K562 (cell line): ENCODE measurements at regions not wholly inside any gene's neighbourhood (a gene's known extent, or its start where the extent isn't known, plus 50 kb on each side); places are given as distances from the start of the nearest gene placed in this dataset.

Experiments
- ATAC-seq: fragments of 200-7000 bp; cut with Tn5 transposase; 3 replicates; pipeline ENCODE4 v1.9.1; 2020; ENCODE audit warnings: moderate library complexity
- BruUV-seq: library from RNA; stranded (reverse); fragments of 400-500 nt; replicated peaks from 2 replicates; lab custom pipeline; 2021; lab: Mats Ljungman, UMichigan
- CTCF ChIA-PET: fragments of 300-600 bp; formaldehyde crosslinking; extraction: SDS; loops from one replicate; lab custom pipeline; 2021; ENCODE audit warnings: low intra/inter-chr PET ratio; lab: Yijun Ruan, JAX
- POLR2A ChIA-PET: fragments of 300-600, 350-650 bp; sonication (Branson Sonifier 250); formaldehyde crosslinking; extraction: SDS; loops from one replicate; lab custom pipeline; 2021; ENCODE audit warnings: antibody characterized with exemption, inconsistent platforms; lab: Yijun Ruan, JAX
- DNase-seq, 4 experiments: peaks; one replicate each; pipeline versions ENCODE4 v3.0.0 to v3.0.0-alpha.2; 2011 to 2018; ENCODE audit warnings: low spot score in 3 of 4, mixed read lengths in 3 of 4; ENCODE audit errors: extremely low read depth in 1 of 4
- FAIRE-seq: peaks from 2 replicates; lab custom pipeline; 2011; peaks lifted over from hg19 to GRCh38; lab: Jason Lieb, UNC
- H2AFZ ChIP-seq: 2 replicates; pipeline ENCODE4 v1.6.0; 2011; ENCODE audit warnings: low read depth, low read length, control low read depth, inconsistent platforms
- H3K27ac ChIP-seq: fragments of 200-600 bp; 3 replicates; pipeline ENCODE4 v1.8.0; 2011; ENCODE audit warnings: low read depth, mild to moderate bottlenecking, control low read depth, inconsistent platforms, low read length, moderate library complexity, mixed read lengths; ENCODE audit errors: extremely low read depth
- H3K27me3 ChIP-seq, 2 experiments: fragments of 300-600 bp in 1 of 2; 2 replicates in 1 of 2; 3 replicates in 1 of 2; pipeline versions ENCODE4 v1.6.0 to v1.8.0; 2011; ENCODE audit warnings: inconsistent platforms in 2 of 2, low read length in 2 of 2, mild to moderate bottlenecking in 1 of 2, mixed read lengths in 1 of 2, moderate library complexity in 1 of 2; ENCODE audit not compliant: control insufficient read depth in 2 of 2, insufficient read depth in 2 of 2
- H3K36me3 ChIP-seq: fragments of 300-600 bp; 3 replicates; pipeline ENCODE4 v1.8.0; 2011; ENCODE audit warnings: mild to moderate bottlenecking, low read length, inconsistent platforms; ENCODE audit not compliant: control insufficient read depth, insufficient read depth
- H3K4me1 ChIP-seq, 2 experiments: fragments of 200-600 bp in 1 of 2; replicated peaks in 1 of 2; 2 replicates in 1 of 2; 3 replicates in 1 of 2; pipeline versions ENCODE4 v1.5.1 to v1.8.0; 2011; ENCODE audit warnings: inconsistent platforms in 2 of 2, low read length in 2 of 2, mild to moderate bottlenecking in 1 of 2, mixed read lengths in 1 of 2, moderate library complexity in 1 of 2; ENCODE audit not compliant: control insufficient read depth in 2 of 2, insufficient read depth in 2 of 2
- H3K4me2 ChIP-seq: 2 replicates; pipeline ENCODE4 v1.6.1; 2011; ENCODE audit warnings: low read length, control low read depth, inconsistent platforms, mixed read lengths; ENCODE audit not compliant: insufficient read depth
- H3K4me3 ChIP-seq: fragments of 200-600 bp; sonication (generic), shearing (Covaris generic); 2 replicates; pipeline ENCODE4 v1.5.1; 2016; ENCODE audit warnings: control low read depth, inconsistent platforms
- H3K79me2 ChIP-seq: fragments of 200-600 bp; 3 replicates; pipeline ENCODE4 v1.8.0; 2011; ENCODE audit warnings: low read length, inconsistent platforms; ENCODE audit not compliant: control insufficient read depth, insufficient read depth
- H3K9ac ChIP-seq, 2 experiments: 2 replicates each; pipeline versions ENCODE4 v1.6.0 to v1.6.1; 2011; ENCODE audit warnings: low read depth in 2 of 2, low read length in 2 of 2, control low read depth in 1 of 2, inconsistent platforms in 1 of 2, mild to moderate bottlenecking in 1 of 2, mixed read lengths in 1 of 2; ENCODE audit not compliant: insufficient read depth in 1 of 2
- H3K9me1 ChIP-seq: one replicate; pipeline ENCODE4 v1.6.0; 2011; ENCODE audit warnings: inconsistent platforms, mild to moderate bottlenecking, low read length, moderate library complexity; ENCODE audit not compliant: control insufficient read depth, insufficient read depth
- H3K9me3 ChIP-seq: replicated peaks from 2 replicates; pipeline ENCODE4 v1.5.1; 2011; ENCODE audit warnings: low read depth, low read length, inconsistent platforms; ENCODE audit not compliant: control insufficient read depth, insufficient read depth
- H4K20me1 ChIP-seq: replicated peaks from 2 replicates; pipeline ENCODE4 v1.6.1; 2011; ENCODE audit warnings: low read length, inconsistent platforms, mixed read lengths; ENCODE audit not compliant: control insufficient read depth, insufficient read depth
- CBX8 ChIP-seq: fragments of 200-600 bp; sonication (generic); IDR thresholded peaks from 2 replicates; pipeline ENCODE4 v1.6.1; 2012; ENCODE audit warnings: borderline replicate concordance, mixed run types, low read depth, mild to moderate bottlenecking, moderate library complexity, mixed read lengths, low read length, control low read depth, inconsistent platforms; ENCODE audit not compliant: poor library complexity, severe bottlenecking; ENCODE audit errors: extremely low read depth
- HMBOX1 ChIP-seq: sonication (generic); IDR thresholded peaks from 2 replicates; pipeline ENCODE4 v1.6.1; 2016
- JUN ChIP-seq, 2 experiments: sonication (generic) in 1 of 2; formaldehyde crosslinking in 1 of 2; IDR thresholded peaks; 2 replicates each; pipeline versions ENCODE4 v1.6.1 to v1.8.0; 2012 to 2022; ENCODE audit warnings: borderline replicate concordance in 2 of 2, mild to moderate bottlenecking in 2 of 2, improper control_type of control experiment in 1 of 2, low read depth in 1 of 2, low read length in 1 of 2, missing genetic modification reagents in 1 of 2
- JUND ChIP-seq, 2 experiments: IDR thresholded peaks; 2 replicates in 1 of 2; 3 replicates in 1 of 2; pipeline ENCODE4 v1.6.1; 2011; ENCODE audit warnings: borderline replicate concordance in 2 of 2, low read depth in 2 of 2, low read length in 2 of 2, improper control_type of control experiment in 1 of 2, missing biosample characterization in 1 of 2, missing genetic modification characterization in 1 of 2, missing genetic modification reagents in 1 of 2
- MAFK ChIP-seq: IDR thresholded peaks from 2 replicates; pipeline ENCODE4 v1.6.1; 2011; ENCODE audit warnings: low read length, improper control_type of control experiment
- MTA3 ChIP-seq: fragments of 450-650 bp; formaldehyde crosslinking; IDR thresholded peaks from 2 replicates; pipeline ENCODE4 v1.6.1; 2017; ENCODE audit warnings: mild to moderate bottlenecking, borderline replicate concordance
- SNRNP70 ChIP-seq: fragments of 200-400 bp; formaldehyde crosslinking; optimal IDR thresholded peaks from 2 replicates; pipeline ENCODE3; 2017; ENCODE audit warnings: low read depth, low read length
- TAF7 ChIP-seq: fragments of 450-650 bp; IDR thresholded peaks from 2 replicates; pipeline ENCODE4 v1.6.1; 2016; ENCODE audit warnings: missing genetic modification characterization, missing compliant biosample characterization
- U2AF1 ChIP-seq: fragments of 200-400 bp; formaldehyde crosslinking; optimal IDR thresholded peaks from 2 replicates; pipeline ENCODE3; 2017; ENCODE audit warnings: mild to moderate bottlenecking, low read depth, low read length, moderate library complexity
- USF2 ChIP-seq: sonication (generic); formaldehyde crosslinking; IDR thresholded peaks from 2 replicates; pipeline ENCODE4 v1.5.0; 2020; ENCODE audit warnings: missing genetic modification reagents
- XRCC5 ChIP-seq: fragments of 200-400 bp; formaldehyde crosslinking; IDR thresholded peaks from 2 replicates; pipeline ENCODE4 v1.6.1; 2017; ENCODE audit warnings: low read depth, mild to moderate bottlenecking, low read length
- ZNF143 ChIP-seq: sonication (generic); formaldehyde crosslinking; IDR thresholded peaks from 2 replicates; pipeline ENCODE4 v1.9.0; 2022; ENCODE audit warnings: mild to moderate bottlenecking, missing genetic modification reagents
- ZNF212 ChIP-seq: fragments of 450-650 bp; formaldehyde crosslinking; IDR thresholded peaks from 2 replicates; pipeline ENCODE4 v1.4.0; 2020; ENCODE audit warnings: mild to moderate bottlenecking
- ZNF232 ChIP-seq: sonication (generic); formaldehyde crosslinking; IDR thresholded peaks from 2 replicates; pipeline ENCODE4 v1.8.0; 2022; ENCODE audit warnings: mild to moderate bottlenecking, missing genetic modification reagents
- ZNF239 ChIP-seq: fragments of 250-450 bp; sonication (Bioruptor Pico); IDR thresholded peaks from 2 replicates; pipeline ENCODE4 v1.4.0; 2020; ENCODE audit warnings: mild to moderate bottlenecking
- ZNF3 ChIP-seq: fragments of 250-450 bp; sonication (Bioruptor Pico); IDR thresholded peaks from 2 replicates; pipeline ENCODE4 v1.5.0; 2021; ENCODE audit warnings: mild to moderate bottlenecking, moderate library complexity
- ZNF695 ChIP-seq: fragments of 450-650 bp; formaldehyde crosslinking; IDR thresholded peaks from 2 replicates; pipeline ENCODE4 v1.4.0; 2020; ENCODE audit warnings: mild to moderate bottlenecking, moderate library complexity
- WGBS: fragments of 100-300 bp; shearing (Covaris generic); methylation state at CpG from one replicate; pipeline ENCODE4 v1.1.6; 2016; ENCODE audit warnings: low coverage, mixed read lengths; ENCODE audit not compliant: insufficient coverage; ENCODE audit errors: missing lambda C conversion rate; 5-methylcytosine and 5-hydroxymethylcytosine counted together
- in situ Hi-C: fragments of 300-500 bp; cut with MboI; formaldehyde crosslinking; loops from 4 replicates; pipeline ENCODE4 v1.15.0; 2018; ENCODE audit warnings: inconsistent platforms, mixed read lengths
- intact Hi-C: fragments of 100-400 bp; cut with micrococcal nuclease; formaldehyde crosslinking; loops from 2 replicates; pipeline ENCODE4 v1.14.2; 2022
- TF ChIP-seq, protein P1 (sequence below): fragments of 450-650 bp; IDR thresholded peaks from one replicate; pipeline ENCODE4 v1.6.1; 2018; ENCODE audit warnings: mild to moderate bottlenecking, moderate library complexity; ENCODE audit not compliant: partially characterized antibody

DNA sequence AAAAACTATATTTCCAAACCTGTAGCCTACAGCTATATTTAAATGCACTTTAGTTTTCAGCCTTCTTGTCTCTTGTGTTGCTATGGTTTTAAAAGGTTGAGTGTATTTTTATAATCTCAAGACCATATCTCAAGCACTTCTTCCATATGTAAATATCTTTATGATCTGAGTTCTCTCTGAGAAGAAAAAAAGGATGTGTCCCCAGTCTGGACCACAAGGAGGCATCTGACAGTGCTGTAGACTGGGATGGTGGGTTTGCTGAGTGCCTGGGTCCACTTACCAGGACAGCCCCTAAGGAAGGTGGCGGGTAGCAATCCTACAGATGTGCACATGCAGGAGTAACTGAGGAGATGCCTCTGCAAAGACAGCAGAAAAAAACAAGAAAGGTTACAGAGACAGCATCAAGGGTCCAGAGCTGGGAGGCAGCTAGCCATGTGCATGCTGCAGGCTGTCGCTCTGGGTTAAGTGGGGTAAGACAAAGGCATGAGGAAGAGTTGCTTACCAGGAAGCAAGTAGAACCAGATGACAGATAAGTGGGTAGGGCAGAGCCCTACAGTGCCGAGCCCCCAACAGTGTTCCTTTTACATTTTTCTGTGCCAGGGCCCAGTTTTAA, 70.6 kb upstream of the SNRK start (continued):
- TF ChIP-seq JUN (IDR thresholded peaks at IDR 0.05; ENCODE audit: borderline replicate concordance, low read depth, low read length) (no peak), JUN (CRISPR knock-in tag; IDR thresholded peaks at IDR 0.05; ENCODE audit: borderline replicate concordance) (no peak), USF2 (CRISPR knock-in tag) (no peak), U2AF1 (no peak), XRCC5 (no peak), MAFK (no peak)

DNA sequence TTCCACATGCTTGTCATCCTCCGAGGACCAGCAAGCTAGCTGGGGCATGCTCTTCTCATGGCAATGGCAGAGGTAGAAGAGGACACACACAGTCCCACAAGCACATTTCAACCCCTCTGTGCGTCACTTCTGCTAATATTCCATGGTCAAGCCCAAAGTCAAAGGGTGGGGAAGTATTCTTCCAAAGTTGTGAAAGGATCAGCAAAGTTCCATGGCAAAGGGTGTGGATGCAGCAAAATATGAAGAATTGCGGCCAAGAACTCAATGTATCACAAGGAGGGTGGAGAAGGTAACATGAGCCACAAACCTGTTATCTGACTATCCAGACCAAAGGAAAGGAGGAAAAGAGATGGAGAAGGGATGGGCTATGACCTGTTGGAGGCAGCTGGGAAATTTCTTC, 71.2 kb upstream of the SNRK start:
- Histone ChIP-seq H3K36me3 (no peaks in the 10 kb centered on the region), H3K4me3 (no peak overlapping the region), H3K4me1 (no peaks in the 10 kb centered on the region; a peak in 1 of 5 replicates), H3K27ac (no peak overlapping the region), H3K4me2 (no peak overlapping the region), H3K27me3 (peaks cover 20 to 44% of the 10 kb centered on the region in 2 experiments), H3K9ac (no peak overlapping the region), H3K9me3 (no peaks in the 10 kb centered on the region), H3K79me2 (no peaks in the 10 kb centered on the region), H3K9me1 (no peaks in the 10 kb centered on the region), H4K20me1 (no peaks in the 10 kb centered on the region), H2AFZ (no peak overlapping the region)
- intact Hi-C loops (no loop called here), in situ Hi-C loops (no loop called here)
- ATAC-seq = no peak
- WGBS = 0% methylated on average over 3 of the region's 3 CpGs
- POLR2A ChIA-PET = no interaction called here
- FAIRE-seq = no peak
- DNase-seq = no peak
- TF ChIP-seq HMBOX1 (no peak), ZNF143 (no peak), ZNF212 (CRISPR knock-in tag) (no peak), ZNF239 (CRISPR knock-in tag) (no peak), SNRNP70 (no peak), ZNF695 (CRISPR knock-in tag) (no peak), ZNF3 (no peak), ZNF232 (CRISPR knock-in tag) (no peak), JUND (IDR thresholded peaks at IDR 0.05; ENCODE audit: borderline replicate concordance, low read depth, low read length) (no peak), JUND (tag; IDR thresholded peaks at IDR 0.05; ENCODE audit: borderline replicate concordance, low read depth, low read length) (no peak), TAF7 (no peak), MTA3 (no peak), CBX8 (no peak)
- TF ChIP-seq, protein P1, sequence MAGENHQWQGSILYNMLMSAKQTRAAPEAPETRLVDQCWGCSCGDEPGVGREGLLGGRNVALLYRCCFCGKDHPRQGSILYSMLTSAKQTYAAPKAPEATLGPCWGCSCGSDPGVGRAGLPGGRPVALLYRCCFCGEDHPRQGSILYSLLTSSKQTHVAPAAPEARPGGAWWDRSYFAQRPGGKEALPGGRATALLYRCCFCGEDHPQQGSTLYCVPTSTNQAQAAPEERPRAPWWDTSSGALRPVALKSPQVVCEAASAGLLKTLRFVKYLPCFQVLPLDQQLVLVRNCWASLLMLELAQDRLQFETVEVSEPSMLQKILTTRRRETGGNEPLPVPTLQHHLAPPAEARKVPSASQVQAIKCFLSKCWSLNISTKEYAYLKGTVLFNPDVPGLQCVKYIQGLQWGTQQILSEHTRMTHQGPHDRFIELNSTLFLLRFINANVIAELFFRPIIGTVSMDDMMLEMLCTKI = no peak
- CTCF ChIA-PET = no interaction called here
- BruUV-seq = no TSS peak
